ENCODE measurements at regions not wholly inside any gene's neighbourhood (a gene's known extent, or its start where the extent isn't known, plus 50 kb on each side); places are given as distances from the start of the nearest gene placed in this dataset.

- FAIRE-seq, result no peak
These were observed 1519.3 kb upstream of the TMEM132C start for GRCh38 chr12:126747530-126748149.

GRCh38 chr12:126752021-126752420 lies 1514.9 kb upstream of the TMEM132C start:
- no peak for FAIRE-seq

GRCh38 chr12:126757326-126757725 lies 1509.6 kb upstream of the TMEM132C start:
- FAIRE-seq, result no peak

- no peak for FAIRE-seq
These were observed 1506.9 kb upstream of the TMEM132C start for GRCh38 chr12:126760092-126760491.

GRCh38 chr12:126761420-126761819 lies 1505.5 kb upstream of the TMEM132C start:
- no peak for FAIRE-seq

- no peak for FAIRE-seq
These were observed 1504.8 kb upstream of the TMEM132C start for GRCh38 chr12:126762150-126762549.

GRCh38 chr12:126763359-126763758 lies 1503.6 kb upstream of the TMEM132C start:
- FAIRE-seq, result no peak

- no peak for FAIRE-seq
These were observed 1499.6 kb upstream of the TMEM132C start for GRCh38 chr12:126767334-126767733.

- FAIRE-seq, result no peak
These were observed 1498.5 kb upstream of the TMEM132C start for GRCh38 chr12:126768517-126768916.

GRCh38 chr12:126770188-126770587 lies 1496.8 kb upstream of the TMEM132C start:
- no peak for FAIRE-seq

- no peak for FAIRE-seq
These were observed 1494.7 kb upstream of the TMEM132C start for GRCh38 chr12:126772171-126772864.

GRCh38 chr12:126773012-126773411 lies 1494.0 kb upstream of the TMEM132C start:
- FAIRE-seq, result no peak

- FAIRE-seq, result no peak
These were observed 1493.5 kb upstream of the TMEM132C start for GRCh38 chr12:126773491-126773890.

- FAIRE-seq, result no peak
These were observed 1490.8 kb upstream of the TMEM132C start for GRCh38 chr12:126776026-126776655.

- FAIRE-seq, result no peak
These were observed 1486.6 kb upstream of the TMEM132C start for GRCh38 chr12:126780343-126780742.

GRCh38 chr12:126781593-126781992 lies 1485.4 kb upstream of the TMEM132C start:
- no peak for FAIRE-seq

GRCh38 chr12:126782083-126782482 lies 1484.9 kb upstream of the TMEM132C start:
- no peak for FAIRE-seq

- peak; percentile 86 for FAIRE-seq
These were observed 1482.5 kb upstream of the TMEM132C start for GRCh38 chr12:126784328-126784921.

- no peak for FAIRE-seq
These were observed 1477.0 kb upstream of the TMEM132C start for GRCh38 chr12:126789963-126790362.

- FAIRE-seq, result no peak
These were observed 1475.8 kb upstream of the TMEM132C start for GRCh38 chr12:126791122-126791521.

GRCh38 chr12:126792411-126792810 lies 1474.6 kb upstream of the TMEM132C start:
- FAIRE-seq, result no peak

- no peak for FAIRE-seq
These were observed 1469.4 kb upstream of the TMEM132C start for GRCh38 chr12:126797525-126797924.

- FAIRE-seq, result no peak
These were observed 1468.5 kb upstream of the TMEM132C start for GRCh38 chr12:126798449-126798848.
